ENCODE measurements at regions not wholly inside any gene's neighbourhood (a gene's known extent, or its start where the extent isn't known, plus 50 kb on each side); places are given as distances from the start of the nearest gene placed in this dataset.

GRCh38 chr3:148535001-148535400, 162.7 kb upstream of the AGTR1 start:
- TF ChIP-seq, protein P1, sequence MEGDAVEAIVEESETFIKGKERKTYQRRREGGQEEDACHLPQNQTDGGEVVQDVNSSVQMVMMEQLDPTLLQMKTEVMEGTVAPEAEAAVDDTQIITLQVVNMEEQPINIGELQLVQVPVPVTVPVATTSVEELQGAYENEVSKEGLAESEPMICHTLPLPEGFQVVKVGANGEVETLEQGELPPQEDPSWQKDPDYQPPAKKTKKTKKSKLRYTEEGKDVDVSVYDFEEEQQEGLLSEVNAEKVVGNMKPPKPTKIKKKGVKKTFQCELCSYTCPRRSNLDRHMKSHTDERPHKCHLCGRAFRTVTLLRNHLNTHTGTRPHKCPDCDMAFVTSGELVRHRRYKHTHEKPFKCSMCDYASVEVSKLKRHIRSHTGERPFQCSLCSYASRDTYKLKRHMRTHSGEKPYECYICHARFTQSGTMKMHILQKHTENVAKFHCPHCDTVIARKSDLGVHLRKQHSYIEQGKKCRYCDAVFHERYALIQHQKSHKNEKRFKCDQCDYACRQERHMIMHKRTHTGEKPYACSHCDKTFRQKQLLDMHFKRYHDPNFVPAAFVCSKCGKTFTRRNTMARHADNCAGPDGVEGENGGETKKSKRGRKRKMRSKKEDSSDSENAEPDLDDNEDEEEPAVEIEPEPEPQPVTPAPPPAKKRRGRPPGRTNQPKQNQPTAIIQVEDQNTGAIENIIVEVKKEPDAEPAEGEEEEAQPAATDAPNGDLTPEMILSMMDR (IDR thresholded peaks at IDR 0.05) = no peak
- no peak for TF ChIP-seq POLR2A (IDR thresholded peaks at IDR 0.05)
